ENCODE measurements at regions not wholly inside any gene's neighbourhood (a gene's known extent, or its start where the extent isn't known, plus 50 kb on each side); places are given as distances from the start of the nearest gene placed in this dataset.

GRCh38 chr7:114854369-114854768, 67.5 kb upstream of the MDFIC start:
- Histone ChIP-seq H3K79me2 (ENCODE audit: control insufficient read depth, insufficient read depth, low read length) (no peaks in the 10 kb centered on the region), H3K9me3 (replicated peaks; ENCODE audit: control insufficient read depth, insufficient read depth, low read depth, low read length) (no peaks in the 10 kb centered on the region), H3K4me2 (ENCODE audit: insufficient read depth, low read length) (no peak overlapping the region), H3K4me1 (replicated peaks in 1 of 2; ENCODE audit: control insufficient read depth in 2 of 2, insufficient read depth in 2 of 2, low read length in 2 of 2) (no peaks in the 10 kb centered on the region), H3K36me3 (ENCODE audit: control insufficient read depth, insufficient read depth, low read length) (no peaks in the 10 kb centered on the region), H3K27me3 (ENCODE audit: control insufficient read depth in 2 of 2, insufficient read depth in 2 of 2, low read length in 2 of 2) (no peaks in the 10 kb centered on the region), H3K4me3 (no peak overlapping the region), H2AFZ (ENCODE audit: low read depth, low read length) (no peak overlapping the region), H4K20me1 (replicated peaks; ENCODE audit: control insufficient read depth, insufficient read depth, low read length) (no peaks in the 10 kb centered on the region), H3K27ac (ENCODE audit: extremely low read depth, low read depth, low read length) (no peak overlapping the region), H3K9me1 (ENCODE audit: control insufficient read depth, insufficient read depth, low read length) (no peaks in the 10 kb centered on the region), H3K9ac (ENCODE audit: insufficient read depth in 1 of 2, low read depth in 2 of 2, low read length in 2 of 2) (no peak overlapping the region)
- FAIRE-seq: no peak
- ATAC-seq: no peak
- BruUV-seq (replicated peaks): no TSS peak
- no peak for TF ChIP-seq CHD4 (IDR thresholded peaks at IDR 0.05; ENCODE audit: insufficient read depth, insufficient replicate concordance, low read depth, low read length, poor library complexity, severe bottlenecking)
- TF ChIP-seq, protein P1, sequence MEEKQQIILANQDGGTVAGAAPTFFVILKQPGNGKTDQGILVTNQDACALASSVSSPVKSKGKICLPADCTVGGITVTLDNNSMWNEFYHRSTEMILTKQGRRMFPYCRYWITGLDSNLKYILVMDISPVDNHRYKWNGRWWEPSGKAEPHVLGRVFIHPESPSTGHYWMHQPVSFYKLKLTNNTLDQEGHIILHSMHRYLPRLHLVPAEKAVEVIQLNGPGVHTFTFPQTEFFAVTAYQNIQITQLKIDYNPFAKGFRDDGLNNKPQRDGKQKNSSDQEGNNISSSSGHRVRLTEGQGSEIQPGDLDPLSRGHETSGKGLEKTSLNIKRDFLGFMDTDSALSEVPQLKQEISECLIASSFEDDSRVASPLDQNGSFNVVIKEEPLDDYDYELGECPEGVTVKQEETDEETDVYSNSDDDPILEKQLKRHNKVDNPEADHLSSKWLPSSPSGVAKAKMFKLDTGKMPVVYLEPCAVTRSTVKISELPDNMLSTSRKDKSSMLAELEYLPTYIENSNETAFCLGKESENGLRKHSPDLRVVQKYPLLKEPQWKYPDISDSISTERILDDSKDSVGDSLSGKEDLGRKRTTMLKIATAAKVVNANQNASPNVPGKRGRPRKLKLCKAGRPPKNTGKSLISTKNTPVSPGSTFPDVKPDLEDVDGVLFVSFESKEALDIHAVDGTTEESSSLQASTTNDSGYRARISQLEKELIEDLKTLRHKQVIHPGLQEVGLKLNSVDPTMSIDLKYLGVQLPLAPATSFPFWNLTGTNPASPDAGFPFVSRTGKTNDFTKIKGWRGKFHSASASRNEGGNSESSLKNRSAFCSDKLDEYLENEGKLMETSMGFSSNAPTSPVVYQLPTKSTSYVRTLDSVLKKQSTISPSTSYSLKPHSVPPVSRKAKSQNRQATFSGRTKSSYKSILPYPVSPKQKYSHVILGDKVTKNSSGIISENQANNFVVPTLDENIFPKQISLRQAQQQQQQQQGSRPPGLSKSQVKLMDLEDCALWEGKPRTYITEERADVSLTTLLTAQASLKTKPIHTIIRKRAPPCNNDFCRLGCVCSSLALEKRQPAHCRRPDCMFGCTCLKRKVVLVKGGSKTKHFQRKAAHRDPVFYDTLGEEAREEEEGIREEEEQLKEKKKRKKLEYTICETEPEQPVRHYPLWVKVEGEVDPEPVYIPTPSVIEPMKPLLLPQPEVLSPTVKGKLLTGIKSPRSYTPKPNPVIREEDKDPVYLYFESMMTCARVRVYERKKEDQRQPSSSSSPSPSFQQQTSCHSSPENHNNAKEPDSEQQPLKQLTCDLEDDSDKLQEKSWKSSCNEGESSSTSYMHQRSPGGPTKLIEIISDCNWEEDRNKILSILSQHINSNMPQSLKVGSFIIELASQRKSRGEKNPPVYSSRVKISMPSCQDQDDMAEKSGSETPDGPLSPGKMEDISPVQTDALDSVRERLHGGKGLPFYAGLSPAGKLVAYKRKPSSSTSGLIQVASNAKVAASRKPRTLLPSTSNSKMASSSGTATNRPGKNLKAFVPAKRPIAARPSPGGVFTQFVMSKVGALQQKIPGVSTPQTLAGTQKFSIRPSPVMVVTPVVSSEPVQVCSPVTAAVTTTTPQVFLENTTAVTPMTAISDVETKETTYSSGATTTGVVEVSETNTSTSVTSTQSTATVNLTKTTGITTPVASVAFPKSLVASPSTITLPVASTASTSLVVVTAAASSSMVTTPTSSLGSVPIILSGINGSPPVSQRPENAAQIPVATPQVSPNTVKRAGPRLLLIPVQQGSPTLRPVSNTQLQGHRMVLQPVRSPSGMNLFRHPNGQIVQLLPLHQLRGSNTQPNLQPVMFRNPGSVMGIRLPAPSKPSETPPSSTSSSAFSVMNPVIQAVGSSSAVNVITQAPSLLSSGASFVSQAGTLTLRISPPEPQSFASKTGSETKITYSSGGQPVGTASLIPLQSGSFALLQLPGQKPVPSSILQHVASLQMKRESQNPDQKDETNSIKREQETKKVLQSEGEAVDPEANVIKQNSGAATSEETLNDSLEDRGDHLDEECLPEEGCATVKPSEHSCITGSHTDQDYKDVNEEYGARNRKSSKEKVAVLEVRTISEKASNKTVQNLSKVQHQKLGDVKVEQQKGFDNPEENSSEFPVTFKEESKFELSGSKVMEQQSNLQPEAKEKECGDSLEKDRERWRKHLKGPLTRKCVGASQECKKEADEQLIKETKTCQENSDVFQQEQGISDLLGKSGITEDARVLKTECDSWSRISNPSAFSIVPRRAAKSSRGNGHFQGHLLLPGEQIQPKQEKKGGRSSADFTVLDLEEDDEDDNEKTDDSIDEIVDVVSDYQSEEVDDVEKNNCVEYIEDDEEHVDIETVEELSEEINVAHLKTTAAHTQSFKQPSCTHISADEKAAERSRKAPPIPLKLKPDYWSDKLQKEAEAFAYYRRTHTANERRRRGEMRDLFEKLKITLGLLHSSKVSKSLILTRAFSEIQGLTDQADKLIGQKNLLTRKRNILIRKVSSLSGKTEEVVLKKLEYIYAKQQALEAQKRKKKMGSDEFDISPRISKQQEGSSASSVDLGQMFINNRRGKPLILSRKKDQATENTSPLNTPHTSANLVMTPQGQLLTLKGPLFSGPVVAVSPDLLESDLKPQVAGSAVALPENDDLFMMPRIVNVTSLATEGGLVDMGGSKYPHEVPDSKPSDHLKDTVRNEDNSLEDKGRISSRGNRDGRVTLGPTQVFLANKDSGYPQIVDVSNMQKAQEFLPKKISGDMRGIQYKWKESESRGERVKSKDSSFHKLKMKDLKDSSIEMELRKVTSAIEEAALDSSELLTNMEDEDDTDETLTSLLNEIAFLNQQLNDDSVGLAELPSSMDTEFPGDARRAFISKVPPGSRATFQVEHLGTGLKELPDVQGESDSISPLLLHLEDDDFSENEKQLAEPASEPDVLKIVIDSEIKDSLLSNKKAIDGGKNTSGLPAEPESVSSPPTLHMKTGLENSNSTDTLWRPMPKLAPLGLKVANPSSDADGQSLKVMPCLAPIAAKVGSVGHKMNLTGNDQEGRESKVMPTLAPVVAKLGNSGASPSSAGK (IDR thresholded peaks at IDR 0.05): no peak
- no peak for TF ChIP-seq ZNF586 (CRISPR knock-in tag; conservative IDR thresholded peaks at IDR 0.05)
- TF ChIP-seq ARHGAP35 (IDR thresholded peaks at IDR 0.05; ENCODE audit: partially characterized antibody): no peak
- no peak for TF ChIP-seq ZNF121 (CRISPR knock-in tag; conservative IDR thresholded peaks at IDR 0.05)
- 0% methylated on average over 2 of the region's 2 CpGs for WGBS (ENCODE audit: insufficient coverage, low coverage, missing lambda C conversion rate)
- in situ Hi-C loops (cut with MboI) (no loop called here), intact Hi-C loops (cut with micrococcal nuclease) (no loop called here)
- DNase-seq (ENCODE audit: extremely low read depth in 1 of 4, low spot score in 3 of 4): no peak
- ChIA-PET POLR2A (no interaction called here), CTCF (ENCODE audit: low intra/inter-chr PET ratio) (no interaction called here)
